ENCODE measurements at regions not wholly inside any gene's neighbourhood (a gene's known extent, or its start where the extent isn't known, plus 50 kb on each side); places are given as distances from the start of the nearest gene placed in this dataset.

DNA sequence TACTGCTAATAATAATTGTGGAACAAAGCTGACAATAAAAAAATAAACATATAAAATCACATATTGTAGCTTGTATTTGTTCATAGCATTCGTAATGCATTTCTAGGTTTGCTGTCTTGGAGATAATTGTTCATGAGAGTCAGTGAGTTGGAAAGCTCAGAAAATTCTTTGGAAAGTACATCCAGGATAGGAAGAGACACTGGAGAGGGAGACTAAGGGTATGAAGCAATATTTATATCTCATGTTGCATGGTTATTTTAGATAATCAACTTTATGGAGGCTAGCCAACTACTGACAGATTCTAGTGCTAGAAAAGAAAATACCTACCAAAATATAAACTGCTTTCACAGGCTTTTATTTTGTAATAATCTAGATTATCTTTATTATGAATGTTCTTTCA, 1095.2 kb downstream of the FSCB start:
- Mint-ChIP-seq H3K36me3 (ENCODE audit: low read depth) (no peaks in the 10 kb centered on the region), H3K27me3 (ENCODE audit: low read depth) (no peaks in the 10 kb centered on the region), H3K4me1 (ENCODE audit: low read depth) (no peaks in the 10 kb centered on the region), H3K9me3 (ENCODE audit: low read depth) (no peaks in the 10 kb centered on the region), H3K4me3 (ENCODE audit: unreplicated experiment) (no peak overlapping the region), H3K27ac (ENCODE audit: unreplicated experiment) (no peak overlapping the region)
- no peak for DNase-seq (ENCODE audit: low spot score)
- TF ChIP-seq, protein P1, sequence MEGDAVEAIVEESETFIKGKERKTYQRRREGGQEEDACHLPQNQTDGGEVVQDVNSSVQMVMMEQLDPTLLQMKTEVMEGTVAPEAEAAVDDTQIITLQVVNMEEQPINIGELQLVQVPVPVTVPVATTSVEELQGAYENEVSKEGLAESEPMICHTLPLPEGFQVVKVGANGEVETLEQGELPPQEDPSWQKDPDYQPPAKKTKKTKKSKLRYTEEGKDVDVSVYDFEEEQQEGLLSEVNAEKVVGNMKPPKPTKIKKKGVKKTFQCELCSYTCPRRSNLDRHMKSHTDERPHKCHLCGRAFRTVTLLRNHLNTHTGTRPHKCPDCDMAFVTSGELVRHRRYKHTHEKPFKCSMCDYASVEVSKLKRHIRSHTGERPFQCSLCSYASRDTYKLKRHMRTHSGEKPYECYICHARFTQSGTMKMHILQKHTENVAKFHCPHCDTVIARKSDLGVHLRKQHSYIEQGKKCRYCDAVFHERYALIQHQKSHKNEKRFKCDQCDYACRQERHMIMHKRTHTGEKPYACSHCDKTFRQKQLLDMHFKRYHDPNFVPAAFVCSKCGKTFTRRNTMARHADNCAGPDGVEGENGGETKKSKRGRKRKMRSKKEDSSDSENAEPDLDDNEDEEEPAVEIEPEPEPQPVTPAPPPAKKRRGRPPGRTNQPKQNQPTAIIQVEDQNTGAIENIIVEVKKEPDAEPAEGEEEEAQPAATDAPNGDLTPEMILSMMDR (IDR thresholded peaks at IDR 0.05) = no peak

DNA sequence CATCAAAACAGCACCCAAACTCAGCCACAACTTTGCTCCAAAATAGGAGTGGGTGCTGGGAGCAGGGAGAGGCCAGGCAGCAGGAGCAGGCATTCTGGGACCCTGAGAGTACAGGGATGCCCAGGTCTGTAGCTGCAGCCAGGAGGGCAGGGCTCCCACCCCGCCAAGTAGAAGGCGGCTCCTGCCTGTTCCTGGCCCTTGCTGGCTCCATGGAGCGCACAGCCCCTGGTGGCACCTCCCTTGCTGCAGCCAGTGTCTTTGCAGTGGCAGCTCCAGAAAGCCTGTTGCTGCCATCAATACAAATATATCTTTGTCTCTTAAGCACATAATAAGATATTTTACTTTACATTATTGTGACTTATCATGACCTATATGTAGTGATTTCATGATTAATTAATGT, 1096.5 kb downstream of the FSCB start:
- DNase-seq (ENCODE audit: low spot score) = no peak
- Mint-ChIP-seq H3K4me1 (ENCODE audit: low read depth) (no peaks in the 10 kb centered on the region), H3K4me3 (ENCODE audit: unreplicated experiment) (no peak overlapping the region), H3K36me3 (ENCODE audit: low read depth) (no peaks in the 10 kb centered on the region), H3K27me3 (ENCODE audit: low read depth) (no peaks in the 10 kb centered on the region), H3K27ac (ENCODE audit: unreplicated experiment) (no peak overlapping the region), H3K9me3 (ENCODE audit: low read depth) (no peaks in the 10 kb centered on the region)
- TF ChIP-seq, protein P1 (IDR thresholded peaks at IDR 0.05) = no peak

DNA sequence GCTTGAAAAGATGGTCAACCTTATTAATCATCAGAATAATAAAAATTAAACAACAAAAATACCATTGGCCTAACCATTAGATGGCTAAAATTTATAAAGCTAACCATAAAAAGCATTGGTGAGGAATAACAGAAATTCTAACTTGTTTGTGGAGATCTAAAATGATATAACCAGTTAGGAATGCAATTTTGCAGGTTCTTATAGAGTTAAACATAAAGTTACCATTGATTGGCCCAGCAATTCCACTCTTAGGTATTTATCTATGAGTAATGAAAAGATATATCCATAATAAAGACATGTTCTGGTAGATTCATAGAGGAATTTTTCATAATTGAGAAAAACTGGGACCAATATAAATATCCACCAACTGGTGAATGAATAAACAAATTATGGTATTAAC, 1098.6 kb downstream of the FSCB start:
- Mint-ChIP-seq H3K27me3 (ENCODE audit: low read depth) (no peaks in the 10 kb centered on the region), H3K4me3 (ENCODE audit: unreplicated experiment) (no peak overlapping the region), H3K9me3 (ENCODE audit: low read depth) (peaks cover 12% of the 10 kb centered on the region), H3K27ac (ENCODE audit: unreplicated experiment) (no peak overlapping the region), H3K4me1 (ENCODE audit: low read depth) (no peaks in the 10 kb centered on the region), H3K36me3 (ENCODE audit: low read depth) (no peaks in the 10 kb centered on the region)
- TF ChIP-seq, protein P1 (IDR thresholded peaks at IDR 0.05) = no peak
- DNase-seq (ENCODE audit: low spot score) = no peak

DNA sequence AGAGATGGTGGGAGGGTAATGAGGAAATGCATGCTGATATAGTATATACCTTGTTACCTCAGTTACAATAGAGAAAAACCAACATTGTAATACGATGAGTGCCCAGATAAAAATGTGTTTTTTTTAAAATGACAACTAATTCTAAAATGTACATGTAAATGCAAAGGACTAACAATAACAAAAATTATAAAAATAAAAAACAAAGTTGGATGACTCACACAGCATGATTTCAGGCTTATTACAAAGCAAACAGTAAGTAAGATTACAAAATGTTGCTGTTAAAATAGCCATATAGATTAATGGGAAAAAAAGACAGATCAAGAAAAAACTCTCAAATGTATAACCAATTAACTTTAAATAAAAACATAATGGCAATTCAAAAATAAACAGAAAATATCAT, 1099.4 kb downstream of the FSCB start:
- TF ChIP-seq, protein P1 (IDR thresholded peaks at IDR 0.05) = no peak
- DNase-seq (ENCODE audit: low spot score) = no peak
- H3K4me3 Mint-ChIP-seq (ENCODE audit: unreplicated experiment) = no peak overlapping the region
- H3K4me1 Mint-ChIP-seq (ENCODE audit: low read depth) = no peaks in the 10 kb centered on the region
- no peak overlapping the region for H3K27ac Mint-ChIP-seq (ENCODE audit: unreplicated experiment)
- peaks cover 12% of the 10 kb centered on the region for H3K9me3 Mint-ChIP-seq (ENCODE audit: low read depth)
- H3K36me3 Mint-ChIP-seq (ENCODE audit: low read depth) = no peaks in the 10 kb centered on the region
- H3K27me3 Mint-ChIP-seq (ENCODE audit: low read depth) = no peaks in the 10 kb centered on the region

DNA sequence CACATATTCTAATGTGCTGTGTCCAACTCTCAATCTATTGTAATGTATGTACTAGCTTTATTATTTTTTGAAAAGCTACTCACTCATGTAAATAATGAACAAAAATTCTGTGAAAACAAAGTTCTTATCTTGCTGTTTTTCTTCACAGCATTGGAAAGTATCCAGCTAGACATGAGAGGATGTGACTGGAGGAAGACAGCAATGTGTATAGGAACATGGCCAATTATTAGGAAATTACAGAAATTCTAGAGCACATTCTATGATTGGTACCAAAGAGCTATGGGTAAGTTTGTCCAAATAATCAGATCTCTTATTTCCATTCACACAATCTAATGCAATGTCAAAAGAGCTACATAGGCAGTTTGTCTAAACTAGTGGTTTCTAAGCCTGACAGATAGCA, 1100.2 kb downstream of the FSCB start:
- H3K9me3 Mint-ChIP-seq (ENCODE audit: low read depth) = peaks cover 12% of the 10 kb centered on the region

More for the DNA sequence above, 1100.2 kb downstream of the FSCB start:
- no peaks in the 10 kb centered on the region for H3K27me3 Mint-ChIP-seq (ENCODE audit: low read depth)
- no peak for DNase-seq (ENCODE audit: low spot score)
- no peak overlapping the region for H3K4me3 Mint-ChIP-seq (ENCODE audit: unreplicated experiment)
- no peaks in the 10 kb centered on the region for H3K36me3 Mint-ChIP-seq (ENCODE audit: low read depth)
- no peak overlapping the region for H3K27ac Mint-ChIP-seq (ENCODE audit: unreplicated experiment)
- TF ChIP-seq, protein P1 (IDR thresholded peaks at IDR 0.05) = no peak
- no peaks in the 10 kb centered on the region for H3K4me1 Mint-ChIP-seq (ENCODE audit: low read depth)

Measured in chondrocyte (in vitro differentiated cells).